HT1080 (cell line): ENCODE measurements at regions not wholly inside any gene's neighbourhood (a gene's known extent, or its start where the extent isn't known, plus 50 kb on each side); places are given as distances from the start of the nearest gene placed in this dataset.
"Not testable (repeated sequence)": the region's sequence is repeated elsewhere in the genome, so short reads cannot be mapped to it uniquely, and the experiment has no call there.

Experiments used
- DNase-seq: peaks from one replicate; pipeline ENCODE4 v3.0.0-alpha.2; 2015; ENCODE audit warnings: low read depth

DNA sequence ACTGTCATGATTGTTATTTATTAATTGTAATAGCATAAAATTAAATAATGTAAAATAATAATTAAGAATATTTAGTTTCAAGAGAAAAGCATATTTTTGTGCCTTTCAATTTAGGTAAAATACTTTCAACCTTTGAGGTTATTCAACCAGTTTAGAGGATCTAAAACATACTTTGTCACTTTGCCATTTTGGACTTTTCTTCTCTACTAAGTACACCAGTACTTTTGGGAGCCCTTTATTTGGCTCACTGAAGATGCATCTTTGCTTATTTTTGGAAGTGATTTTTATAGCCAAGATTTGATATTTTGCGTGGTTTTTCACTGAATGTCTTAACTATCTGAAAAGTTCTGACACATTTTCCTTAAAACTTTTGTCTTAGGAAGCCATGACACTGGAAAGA is 860.5 kb downstream of the SORCS1 start:
- DNase-seq: no peak

- DNase-seq: no peak
Measured at GRCh38 chr10:106302961-106303360, 861.5 kb downstream of the SORCS1 start.

- no peak for DNase-seq
Measured at GRCh38 chr10:106301146-106301545, 863.4 kb downstream of the SORCS1 start.

- DNase-seq: no peak
Measured at GRCh38 chr10:106296750-106297392, 867.6 kb downstream of the SORCS1 start.

GRCh38 chr10:106284802-106285587 is 879.5 kb downstream of the SORCS1 start:
- peak; percentile 29 for DNase-seq

DNA sequence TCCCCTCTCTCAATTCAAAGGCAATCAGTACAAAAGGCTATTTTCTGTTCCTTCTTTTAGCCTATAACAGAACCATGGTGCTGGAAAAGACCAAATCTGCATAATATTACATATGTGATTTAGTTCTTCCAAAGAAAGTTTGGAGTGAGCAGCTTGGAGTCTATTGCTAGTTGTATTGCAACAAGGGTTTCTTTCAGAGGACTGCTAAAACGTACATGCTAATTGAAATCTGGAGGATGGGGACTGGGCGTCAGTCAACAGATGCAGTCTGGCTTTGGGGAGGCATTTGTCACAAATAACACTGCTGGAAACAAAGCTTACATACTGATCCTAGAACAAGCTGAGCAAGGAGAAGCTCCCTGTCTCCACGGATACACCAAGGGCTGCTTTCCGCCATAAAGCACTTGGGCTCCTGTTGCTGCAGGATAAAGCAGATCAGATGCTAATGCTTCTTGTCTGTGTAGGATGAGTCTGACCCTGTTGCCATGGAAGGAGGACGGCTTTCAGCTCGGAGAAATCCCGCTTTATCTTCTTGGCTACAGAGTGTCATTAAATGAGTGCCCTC is 883.5 kb downstream of the SORCS1 start:
- no peak for DNase-seq

DNA sequence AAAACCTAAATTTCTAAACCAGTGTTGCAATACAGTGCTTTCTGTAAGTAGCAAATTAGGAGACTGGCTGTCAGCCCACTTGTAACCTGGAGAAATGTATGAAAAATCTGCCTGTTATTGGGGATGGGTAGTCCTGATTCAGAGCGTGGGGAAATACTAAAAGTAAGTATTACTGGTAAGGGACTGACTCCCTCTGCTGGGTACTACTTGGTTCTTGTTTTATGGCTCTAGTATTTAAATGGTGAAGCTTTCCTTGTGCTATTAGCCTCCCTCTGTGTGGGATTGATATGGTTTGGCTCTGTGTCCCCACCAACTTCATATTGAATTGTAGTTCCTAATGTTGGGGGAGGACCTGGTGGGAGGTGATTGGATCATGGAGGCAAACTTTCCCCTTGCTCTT is 886.1 kb downstream of the SORCS1 start:
- peak; percentile 15 for DNase-seq

DNA sequence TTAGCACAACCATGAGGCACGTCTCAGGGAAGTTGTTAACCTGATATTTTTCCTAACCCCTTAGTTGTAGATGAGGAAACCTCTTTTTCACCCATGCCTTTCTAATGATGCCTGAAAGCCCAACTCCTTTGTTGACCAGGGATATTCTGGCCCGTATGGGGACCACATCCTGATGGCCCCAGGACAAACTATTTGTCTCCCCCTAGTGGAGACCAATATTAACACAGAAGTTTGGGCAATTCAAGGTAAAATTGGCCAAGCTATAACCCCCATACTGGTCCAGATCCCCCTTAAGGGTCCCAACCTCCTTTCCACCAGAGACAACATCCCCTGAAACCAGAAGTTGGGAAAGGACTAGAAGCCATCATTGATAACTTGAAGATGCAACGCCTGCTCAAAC is 893.3 kb downstream of the SORCS1 start:
- DNase-seq: no peak

DNA sequence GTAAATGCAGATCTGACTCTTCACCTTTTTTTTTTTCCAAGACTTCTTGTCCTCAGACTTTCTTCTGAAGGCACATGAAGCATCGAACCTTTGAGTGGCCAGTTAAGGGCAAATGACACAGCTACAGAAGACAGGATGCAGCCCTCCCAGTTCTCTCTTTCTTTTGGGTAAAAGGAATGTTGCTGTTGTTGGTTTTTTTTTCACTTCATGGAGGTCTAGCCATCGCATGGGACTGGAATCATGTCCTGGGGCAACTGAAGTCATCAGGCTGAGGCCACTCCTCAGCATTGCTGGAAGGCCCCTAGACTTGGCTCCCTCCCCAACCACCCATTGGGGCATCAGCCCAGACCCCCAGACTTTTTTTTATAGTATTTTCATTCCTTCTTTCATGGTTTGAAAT is 896.5 kb downstream of the SORCS1 start:
- no peak for DNase-seq

DNA sequence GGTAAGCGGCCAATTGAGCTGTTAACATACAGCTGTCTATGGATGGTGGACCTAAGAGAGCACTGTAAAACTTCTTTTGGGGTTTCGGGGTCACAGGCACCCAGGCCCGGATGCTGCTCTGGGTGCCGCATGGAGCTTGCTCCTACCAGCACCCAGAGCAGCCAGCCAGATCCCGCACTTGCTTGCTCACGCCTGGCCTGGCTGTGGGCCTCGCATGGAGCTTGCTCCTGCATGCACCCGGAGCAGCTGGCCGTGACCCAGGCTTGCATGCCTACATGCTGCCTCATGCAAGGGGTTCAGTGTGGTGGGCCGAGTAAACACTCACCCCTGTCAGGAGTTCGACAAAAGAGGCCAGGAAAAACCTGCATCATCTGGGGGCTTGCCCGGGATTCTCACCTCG is 896.9 kb downstream of the SORCS1 start:
- no peak for DNase-seq

GRCh38 chr10:106257432-106257831 is 907.1 kb downstream of the SORCS1 start:
- DNase-seq: not testable (repeated sequence)

DNA sequence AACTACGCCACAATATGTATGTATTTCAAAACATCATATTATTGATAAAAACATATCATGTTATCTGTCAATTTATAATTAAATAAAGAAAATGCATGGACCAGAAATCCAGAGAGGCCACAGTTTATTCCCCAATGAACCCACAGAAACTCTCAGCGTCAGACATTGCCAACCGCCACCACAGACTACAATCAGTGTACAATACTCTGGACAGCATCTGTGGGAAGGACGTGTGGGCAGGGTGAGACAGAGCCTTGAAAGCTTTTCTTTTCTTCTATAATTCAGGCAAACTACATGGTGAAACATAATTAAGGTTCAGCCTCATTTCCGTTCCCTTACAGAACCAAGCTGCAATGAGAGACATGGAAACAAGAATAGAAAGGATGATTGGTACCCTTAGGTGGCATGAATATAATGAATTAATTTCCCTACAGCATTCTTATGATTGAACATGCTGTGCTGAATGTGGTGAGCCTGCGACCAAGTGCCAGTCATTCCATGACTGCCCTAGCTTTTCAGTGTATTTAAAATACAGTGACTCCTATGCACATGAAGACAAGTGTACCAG is 909.3 kb downstream of the SORCS1 start:
- DNase-seq: no peak

GRCh38 chr10:106254071-106254470 is 910.4 kb downstream of the SORCS1 start:
- peak; percentile 13 for DNase-seq

DNA sequence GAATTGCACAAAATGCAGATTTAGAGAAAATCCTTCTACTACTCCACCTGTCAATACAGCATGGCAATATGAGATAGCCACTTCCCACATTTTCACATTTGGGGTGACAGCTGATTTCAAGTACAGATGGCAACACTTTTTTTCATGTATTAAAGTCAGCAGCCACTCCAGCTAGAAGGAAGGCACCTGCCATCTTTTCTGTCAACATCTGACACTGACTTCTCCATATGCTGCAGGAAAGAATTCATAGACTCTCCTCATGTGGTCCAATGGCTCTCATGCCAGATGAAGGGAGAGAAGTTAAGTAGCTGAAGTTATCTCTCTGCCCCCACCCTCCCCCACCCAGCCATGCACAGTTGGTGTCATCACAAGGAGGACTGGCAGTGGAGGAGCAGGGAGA is 912.0 kb downstream of the SORCS1 start:
- DNase-seq: no peak

DNA sequence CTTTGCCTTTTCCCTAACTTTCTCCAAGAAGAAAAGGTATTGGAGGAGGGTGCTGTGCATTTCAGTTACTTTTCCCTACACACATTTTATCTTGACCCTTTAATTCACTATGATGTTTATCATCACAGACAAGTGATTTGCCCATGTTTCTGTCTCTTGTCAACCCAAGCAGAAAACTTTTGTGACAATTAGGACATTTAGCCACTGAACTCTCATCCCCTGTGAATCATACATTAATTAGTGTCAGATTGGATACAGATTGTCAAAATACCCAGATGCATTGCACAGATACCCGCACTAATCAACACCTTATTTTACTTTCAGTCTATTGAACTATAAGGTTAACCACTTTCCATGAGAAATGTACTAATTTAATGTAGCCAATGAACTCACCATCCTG is 912.9 kb downstream of the SORCS1 start:
- no peak for DNase-seq

GRCh38 chr10:106242301-106242700 is 922.2 kb downstream of the SORCS1 start:
- DNase-seq: peak; percentile 54

GRCh38 chr10:106226828-106227227 is 937.7 kb downstream of the SORCS1 start:
- no peak for DNase-seq

GRCh38 chr10:106226142-106226541 is 938.4 kb downstream of the SORCS1 start:
- DNase-seq: no peak

DNA sequence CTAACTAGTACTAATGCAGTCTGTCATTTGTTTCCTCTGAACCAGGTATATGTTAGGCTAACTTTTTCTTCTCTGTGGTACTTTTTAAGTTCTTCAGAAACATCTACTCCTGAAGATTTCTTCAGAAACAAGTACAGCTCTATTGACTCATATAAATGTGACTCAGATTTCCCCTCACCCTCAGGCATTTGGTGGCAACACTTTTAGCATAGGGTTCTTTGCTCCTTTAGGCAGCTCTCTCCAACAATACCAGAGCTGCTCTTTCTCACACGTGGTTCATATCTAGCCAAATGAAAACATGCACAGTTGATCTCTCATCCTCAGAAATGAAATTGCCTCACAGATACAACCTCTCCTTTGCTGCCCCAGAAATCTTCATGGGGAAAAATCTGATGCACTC is 939.8 kb downstream of the SORCS1 start:
- peak; percentile 62 for DNase-seq

DNA sequence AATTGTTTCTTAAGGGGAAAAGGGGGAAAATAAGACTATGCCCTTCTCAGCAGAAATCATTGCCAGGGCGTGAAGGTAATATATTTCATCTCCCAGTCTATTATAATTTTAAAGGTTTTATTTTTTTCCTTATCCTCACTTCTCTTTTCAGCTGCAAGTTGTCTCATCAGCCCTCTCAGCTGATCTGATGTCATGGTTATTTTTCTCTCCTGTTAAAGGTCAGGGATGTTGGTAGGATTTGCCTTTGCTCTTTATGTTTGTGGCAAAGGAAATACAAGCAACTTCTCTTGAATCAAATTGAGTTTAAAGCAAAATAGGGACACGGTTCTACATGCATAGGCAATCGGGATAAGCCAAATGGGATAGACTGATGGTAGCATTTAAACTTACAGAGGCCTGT is 946.9 kb downstream of the SORCS1 start:
- no peak for DNase-seq

DNA sequence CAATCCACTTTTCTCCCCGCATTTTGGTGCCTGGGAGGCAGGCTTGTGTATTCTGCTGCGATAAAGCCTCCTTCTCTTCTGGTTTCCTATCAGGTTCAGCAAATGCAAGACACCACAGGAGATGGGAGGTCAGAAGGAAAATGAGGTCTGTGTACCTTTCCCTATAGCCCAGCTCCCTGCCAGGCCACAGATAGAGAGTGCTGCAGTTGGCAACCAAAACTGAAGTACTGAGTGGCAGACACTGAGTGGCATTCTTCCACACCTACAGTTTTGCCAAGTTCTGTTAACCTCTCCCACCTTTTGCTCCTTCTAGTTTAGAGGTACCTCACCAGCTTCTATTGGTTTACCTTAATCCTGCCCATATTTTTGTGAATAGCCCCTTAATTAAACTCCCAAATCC is 948.4 kb downstream of the SORCS1 start:
- DNase-seq: no peak

- no peak for DNase-seq
Measured at GRCh38 chr10:106214243-106214642, 950.3 kb downstream of the SORCS1 start.
